ENCODE measurements at regions not wholly inside any gene's neighbourhood (a gene's known extent, or its start where the extent isn't known, plus 50 kb on each side); places are given as distances from the start of the nearest gene placed in this dataset.

DNA sequence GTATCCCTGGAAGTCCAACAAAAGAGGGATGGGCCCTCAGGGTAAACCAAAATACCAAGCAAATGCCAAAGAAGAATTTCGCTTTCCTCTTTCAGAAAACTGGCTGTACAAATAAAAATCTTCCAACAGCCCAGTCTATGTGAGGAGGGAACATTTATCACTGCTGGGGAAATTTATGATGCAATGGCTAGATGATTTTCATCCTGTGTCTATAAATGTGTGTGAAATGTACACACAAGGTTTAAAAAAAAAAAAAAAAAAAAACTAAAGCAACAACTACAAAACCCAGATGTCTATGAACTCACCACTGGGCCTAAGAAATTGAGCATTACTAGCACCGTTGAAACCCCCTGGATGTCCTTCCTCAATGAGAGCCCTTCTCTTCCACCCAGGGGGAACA lies 68.7 kb upstream of the SLC4A11 start:
- DNase-seq = no peak

DNA sequence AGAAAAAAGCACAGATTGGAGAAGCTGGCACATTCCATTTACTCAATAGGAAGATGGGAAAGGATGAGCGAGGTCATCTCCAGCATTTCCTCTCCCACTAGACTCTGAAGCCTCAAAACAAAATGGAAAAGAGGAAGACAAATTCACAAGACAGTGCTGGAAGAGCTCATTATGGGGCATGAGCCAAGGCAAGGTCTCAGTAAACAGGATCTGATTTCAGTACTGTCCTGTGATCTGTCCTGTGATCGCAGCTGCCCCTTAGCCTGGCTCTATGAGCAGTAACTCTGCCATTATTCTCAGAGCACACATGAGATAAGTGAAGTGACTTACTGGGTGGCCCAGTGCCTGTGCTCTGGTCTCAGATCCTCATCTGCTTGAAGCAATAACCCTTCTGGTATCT lies 68.1 kb upstream of the SLC4A11 start:
- DNase-seq = no peak

DNA sequence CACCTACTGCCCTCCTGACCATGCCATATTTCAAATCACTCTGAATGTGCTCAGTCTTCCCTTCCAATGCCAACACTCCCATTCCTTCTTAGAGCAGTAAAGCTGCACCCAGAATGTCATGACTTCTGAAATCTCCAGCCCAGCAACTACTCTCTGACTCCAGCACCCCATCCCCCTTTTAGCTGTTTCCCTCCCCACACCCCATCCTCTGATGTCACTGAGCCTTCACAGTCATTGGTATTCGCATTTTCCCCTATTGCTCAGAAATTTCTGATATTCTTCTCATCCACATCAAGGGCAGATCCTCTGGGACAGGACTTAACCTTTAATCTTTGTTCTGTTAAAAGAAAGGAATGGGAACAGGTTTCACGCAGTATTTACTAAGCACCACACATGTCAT lies 67.1 kb upstream of the SLC4A11 start:
- no peak for DNase-seq

DNA sequence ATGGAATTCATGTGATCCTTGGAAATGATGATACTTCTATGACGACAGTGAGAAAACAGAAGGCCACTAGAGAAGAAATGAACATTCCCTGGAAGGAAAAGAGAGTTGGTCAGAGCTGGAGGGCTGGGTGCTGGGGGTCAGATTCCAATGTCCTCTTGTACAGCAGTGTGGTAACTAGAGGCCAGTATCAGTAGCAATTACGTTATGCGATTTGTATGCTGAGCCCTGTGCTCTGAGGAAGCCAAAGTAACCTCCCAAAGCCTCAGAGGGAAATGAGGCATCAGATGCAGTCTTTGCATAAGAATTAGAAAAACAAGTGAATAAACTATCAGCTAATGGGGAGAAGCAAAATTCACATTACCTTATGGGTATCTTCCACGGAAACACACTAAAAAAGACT lies 65.5 kb upstream of the SLC4A11 start:
- no peak for DNase-seq

DNA sequence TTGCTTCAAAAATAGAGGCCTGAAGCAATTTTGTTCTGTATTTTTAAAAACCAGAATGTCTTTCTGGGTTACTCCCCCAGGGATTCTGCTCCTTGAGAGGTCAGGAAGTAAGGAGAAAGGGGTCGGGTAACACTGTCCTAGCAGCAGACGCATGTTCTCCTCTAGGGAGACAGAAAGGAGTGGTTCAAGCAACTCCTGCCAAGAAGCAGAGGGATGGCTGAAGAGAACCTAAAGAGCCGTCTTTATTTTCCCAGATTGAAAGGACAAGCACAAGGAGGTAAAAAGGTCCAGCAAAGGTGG lies 58.0 kb upstream of the SLC4A11 start:
- DNase-seq = no peak

DNA sequence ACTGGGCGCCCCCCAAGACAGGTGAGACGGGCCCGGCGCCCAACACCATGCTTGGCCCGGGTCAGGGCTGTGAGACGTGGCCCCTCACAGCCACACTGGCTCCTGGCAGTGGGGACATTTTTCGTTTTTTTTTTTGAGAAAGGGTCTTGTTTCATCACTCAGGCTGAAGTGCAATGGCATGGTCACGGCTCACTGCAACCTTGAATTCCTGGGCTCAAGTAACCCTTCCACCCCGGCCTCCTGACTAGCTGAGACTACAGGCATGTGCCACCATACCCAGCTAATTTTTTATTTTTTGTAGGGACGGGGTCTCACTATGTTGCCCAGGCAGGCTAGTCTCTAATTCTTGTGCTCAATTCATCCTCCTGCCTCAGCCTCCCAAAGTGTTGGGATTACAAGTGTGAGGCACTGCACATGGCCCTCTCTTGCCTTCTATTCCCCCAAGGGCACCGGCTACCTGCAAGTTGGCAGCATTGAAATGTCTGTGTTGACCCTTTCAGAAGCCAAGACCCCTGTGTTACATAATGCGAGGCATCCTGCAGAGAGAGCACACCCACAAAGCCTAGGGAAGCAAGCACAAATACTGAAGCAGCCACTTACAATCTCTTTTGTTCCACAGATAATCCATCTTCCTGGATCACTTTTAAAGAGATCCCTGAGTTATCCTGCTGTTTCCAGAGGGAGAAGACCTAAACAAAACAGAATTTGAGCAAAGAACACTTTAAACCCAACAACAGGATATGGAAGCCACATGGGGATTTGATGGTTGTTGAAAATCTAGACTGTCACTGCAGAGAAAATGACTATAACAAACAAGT lies 57.5 kb upstream of the SLC4A11 start:
- DNase-seq = no peak
